WTC11 (cell line): ENCODE measurements at regions not wholly inside any gene's neighbourhood (a gene's known extent, or its start where the extent isn't known, plus 50 kb on each side); places are given as distances from the start of the nearest gene placed in this dataset.

Source experiments
- ATAC-seq: fragments of 200-7000 bp; cut with Tn5 transposase; 2 replicates; pipeline ENCODE4 v1.10.0; 2021; ENCODE audit warnings: mild to moderate bottlenecking, moderate library complexity
- CTCF ChIA-PET: fragments of 300-600 bp; sonication (Branson Sonifier 250); formaldehyde crosslinking; loops from one replicate; lab custom pipeline; 2021; ENCODE audit warnings: antibody characterized with exemption; lab: Charles Lee
- POLR2A ChIA-PET: fragments of 350-600 bp; sonication (Branson Sonifier 250); formaldehyde crosslinking; loops from one replicate; lab custom pipeline; 2021; ENCODE audit warnings: antibody characterized with exemption; lab: Charles Lee
- DNase-seq: peaks from one replicate; pipeline ENCODE4 v3.0.0; 2021; ENCODE audit warnings: low spot score
- H3K27ac Mint-ChIP-seq: 2 replicates; pipeline ENCODE4 v1.8.0; 2021; ENCODE audit warnings: mixed read lengths
- H3K27me3 Mint-ChIP-seq: 2 replicates; pipeline ENCODE4 v1.8.0; 2021; ENCODE audit warnings: low read depth, mild to moderate bottlenecking, moderate library complexity, mixed read lengths
- H3K36me3 Mint-ChIP-seq: 2 replicates; pipeline ENCODE4 v1.8.0; 2021; ENCODE audit warnings: mixed read lengths
- H3K4me1 Mint-ChIP-seq: 2 replicates; pipeline ENCODE4 v1.8.0; 2022; ENCODE audit warnings: mixed read lengths
- H3K4me3 Mint-ChIP-seq: 2 replicates; pipeline ENCODE4 v1.8.0; 2021; ENCODE audit warnings: mild to moderate bottlenecking, moderate library complexity, mixed read lengths
- H3K9me3 Mint-ChIP-seq: 2 replicates; pipeline ENCODE4 v1.8.0; 2021; ENCODE audit warnings: mixed read lengths
- E2F5 ChIP-seq: sonication (generic); formaldehyde crosslinking; IDR thresholded peaks from 2 replicates; pipeline ENCODE4 v1.8.1; 2022; ENCODE audit warnings: mild to moderate bottlenecking, moderate library complexity, missing genetic modification reagents
- ERG ChIP-seq: fragments of 250-450 bp; sonication (Bioruptor Pico); IDR thresholded peaks from 2 replicates; pipeline ENCODE4 v1.8.0; 2021; ENCODE audit warnings: mild to moderate bottlenecking
- FOXJ3 ChIP-seq: sonication (generic); formaldehyde crosslinking; IDR thresholded peaks from 2 replicates; pipeline ENCODE4 v1.9.0; 2021; ENCODE audit warnings: missing genetic modification reagents, mild to moderate bottlenecking, borderline replicate concordance
- GABPB1 ChIP-seq: sonication (generic); formaldehyde crosslinking; IDR thresholded peaks from 2 replicates; pipeline ENCODE4 v1.8.1; 2023; ENCODE audit warnings: mild to moderate bottlenecking, missing genetic modification reagents
- HMGXB4 ChIP-seq: sonication (generic); formaldehyde crosslinking; IDR thresholded peaks from 2 replicates; pipeline ENCODE4 v1.8.1; 2023; ENCODE audit warnings: mild to moderate bottlenecking, moderate library complexity, missing genetic modification reagents
- KAT7 ChIP-seq: sonication (generic); formaldehyde crosslinking; IDR thresholded peaks from 2 replicates; pipeline ENCODE4 v1.8.1; 2023; ENCODE audit warnings: missing genetic modification reagents, mild to moderate bottlenecking, borderline replicate concordance
- MAX ChIP-seq: sonication (generic); formaldehyde crosslinking; IDR thresholded peaks from 2 replicates; pipeline ENCODE4 v1.8.0; 2022; ENCODE audit warnings: mild to moderate bottlenecking, missing genetic modification reagents
- MXD4 ChIP-seq: fragments of 250-450 bp; sonication (Bioruptor Pico); IDR thresholded peaks from 2 replicates; pipeline ENCODE4 v1.8.0; 2021; ENCODE audit warnings: mild to moderate bottlenecking, moderate library complexity, borderline replicate concordance
- NFE2L1 ChIP-seq: sonication (generic); formaldehyde crosslinking; IDR thresholded peaks from 2 replicates; pipeline ENCODE4 v1.8.1; 2023; ENCODE audit warnings: missing genetic modification reagents
- NFYB ChIP-seq: sonication (generic); formaldehyde crosslinking; conservative IDR thresholded peaks from 2 replicates; pipeline ENCODE4 v1.8.0; 2022; ENCODE audit warnings: low read depth, missing genetic modification reagents
- SP1 ChIP-seq: sonication (generic); formaldehyde crosslinking; conservative IDR thresholded peaks from 2 replicates; pipeline ENCODE4 v1.8.1; 2022; ENCODE audit warnings: missing genetic modification reagents
- ZBTB21 ChIP-seq: sonication (generic); formaldehyde crosslinking; IDR thresholded peaks from 2 replicates; pipeline ENCODE4 v1.8.1; 2023; ENCODE audit warnings: mild to moderate bottlenecking, missing genetic modification reagents, borderline replicate concordance
- ZNF121 ChIP-seq: sonication (generic); formaldehyde crosslinking; IDR thresholded peaks from 2 replicates; pipeline ENCODE4 v1.8.0; 2023; ENCODE audit warnings: missing genetic modification reagents
- ZNF219 ChIP-seq: sonication (generic); formaldehyde crosslinking; IDR thresholded peaks from 2 replicates; pipeline ENCODE4 v1.8.0; 2023; ENCODE audit warnings: missing genetic modification reagents, mild to moderate bottlenecking, borderline replicate concordance
- ZNF396 ChIP-seq: fragments of 250-450 bp; sonication (Bioruptor Pico); IDR thresholded peaks from 2 replicates; pipeline ENCODE4 v1.8.0; 2021; ENCODE audit warnings: mild to moderate bottlenecking, moderate library complexity, borderline replicate concordance
- ZNF423 ChIP-seq: fragments of 250-450 bp; sonication (Bioruptor Pico); IDR thresholded peaks from 2 replicates; pipeline ENCODE4 v2.1.2; 2022; ENCODE audit warnings: mild to moderate bottlenecking, moderate library complexity
- TF ChIP-seq, protein P1 (sequence below): sonication (generic); formaldehyde crosslinking; IDR thresholded peaks from 2 replicates; pipeline ENCODE4 v1.8.1; 2023; ENCODE audit warnings: mild to moderate bottlenecking, missing genetic modification reagents
- TF ChIP-seq, protein P2 (sequence below): sonication (generic); formaldehyde crosslinking; IDR thresholded peaks from 2 replicates; pipeline ENCODE4 v1.8.1; 2023; ENCODE audit warnings: mild to moderate bottlenecking, missing genetic modification reagents, moderate library complexity
- TF ChIP-seq, protein P3 (sequence below): fragments of 250-450 bp; sonication (Bioruptor Pico); IDR thresholded peaks from 2 replicates; pipeline ENCODE4 v1.9.0; 2021; ENCODE audit warnings: mild to moderate bottlenecking, borderline replicate concordance
- TF ChIP-seq, protein P4 (sequence below): fragments of 250-450 bp; sonication (Bioruptor Pico); IDR thresholded peaks from 2 replicates; pipeline ENCODE4 v2.1.2; 2022; ENCODE audit warnings: mild to moderate bottlenecking, moderate library complexity

- TF ChIP-seq, protein P1, sequence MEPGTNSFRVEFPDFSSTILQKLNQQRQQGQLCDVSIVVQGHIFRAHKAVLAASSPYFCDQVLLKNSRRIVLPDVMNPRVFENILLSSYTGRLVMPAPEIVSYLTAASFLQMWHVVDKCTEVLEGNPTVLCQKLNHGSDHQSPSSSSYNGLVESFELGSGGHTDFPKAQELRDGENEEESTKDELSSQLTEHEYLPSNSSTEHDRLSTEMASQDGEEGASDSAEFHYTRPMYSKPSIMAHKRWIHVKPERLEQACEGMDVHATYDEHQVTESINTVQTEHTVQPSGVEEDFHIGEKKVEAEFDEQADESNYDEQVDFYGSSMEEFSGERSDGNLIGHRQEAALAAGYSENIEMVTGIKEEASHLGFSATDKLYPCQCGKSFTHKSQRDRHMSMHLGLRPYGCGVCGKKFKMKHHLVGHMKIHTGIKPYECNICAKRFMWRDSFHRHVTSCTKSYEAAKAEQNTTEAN (CRISPR knock-in tag), result no peak
These were observed 69.7 kb upstream of the FGFR2 start (continued) for GRCh38 chr10:121667948-121668313.

GRCh38 chr10:121665809-121666208 is 67.6 kb upstream of the FGFR2 start:
- Mint-ChIP-seq H3K9me3 (peaks cover 18% of the 10 kb centered on the region), H3K36me3 (no peaks in the 10 kb centered on the region), H3K4me1 (peaks cover 21% of the 10 kb centered on the region), H3K4me3 (no peak overlapping the region), H3K27me3 (no peaks in the 10 kb centered on the region; the same call in 1 of the 2 replicates), H3K27ac (no peak overlapping the region)
- CTCF ChIA-PET, result no interaction called here
- TF ChIP-seq ZNF423 (CRISPR knock-in tag) (no peak), ZNF121 (CRISPR knock-in tag) (no peak), ZNF219 (CRISPR knock-in tag) (no peak), E2F5 (CRISPR knock-in tag) (no peak), MAX (CRISPR knock-in tag) (no peak), FOXJ3 (CRISPR knock-in tag) (no peak), HMGXB4 (CRISPR knock-in tag) (no peak), SP1 (no peak)
- TF ChIP-seq, protein P2, sequence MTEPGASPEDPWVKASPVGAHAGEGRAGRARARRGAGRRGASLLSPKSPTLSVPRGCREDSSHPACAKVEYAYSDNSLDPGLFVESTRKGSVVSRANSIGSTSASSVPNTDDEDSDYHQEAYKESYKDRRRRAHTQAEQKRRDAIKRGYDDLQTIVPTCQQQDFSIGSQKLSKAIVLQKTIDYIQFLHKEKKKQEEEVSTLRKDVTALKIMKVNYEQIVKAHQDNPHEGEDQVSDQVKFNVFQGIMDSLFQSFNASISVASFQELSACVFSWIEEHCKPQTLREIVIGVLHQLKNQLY, result no peak
- TF ChIP-seq, protein P3, sequence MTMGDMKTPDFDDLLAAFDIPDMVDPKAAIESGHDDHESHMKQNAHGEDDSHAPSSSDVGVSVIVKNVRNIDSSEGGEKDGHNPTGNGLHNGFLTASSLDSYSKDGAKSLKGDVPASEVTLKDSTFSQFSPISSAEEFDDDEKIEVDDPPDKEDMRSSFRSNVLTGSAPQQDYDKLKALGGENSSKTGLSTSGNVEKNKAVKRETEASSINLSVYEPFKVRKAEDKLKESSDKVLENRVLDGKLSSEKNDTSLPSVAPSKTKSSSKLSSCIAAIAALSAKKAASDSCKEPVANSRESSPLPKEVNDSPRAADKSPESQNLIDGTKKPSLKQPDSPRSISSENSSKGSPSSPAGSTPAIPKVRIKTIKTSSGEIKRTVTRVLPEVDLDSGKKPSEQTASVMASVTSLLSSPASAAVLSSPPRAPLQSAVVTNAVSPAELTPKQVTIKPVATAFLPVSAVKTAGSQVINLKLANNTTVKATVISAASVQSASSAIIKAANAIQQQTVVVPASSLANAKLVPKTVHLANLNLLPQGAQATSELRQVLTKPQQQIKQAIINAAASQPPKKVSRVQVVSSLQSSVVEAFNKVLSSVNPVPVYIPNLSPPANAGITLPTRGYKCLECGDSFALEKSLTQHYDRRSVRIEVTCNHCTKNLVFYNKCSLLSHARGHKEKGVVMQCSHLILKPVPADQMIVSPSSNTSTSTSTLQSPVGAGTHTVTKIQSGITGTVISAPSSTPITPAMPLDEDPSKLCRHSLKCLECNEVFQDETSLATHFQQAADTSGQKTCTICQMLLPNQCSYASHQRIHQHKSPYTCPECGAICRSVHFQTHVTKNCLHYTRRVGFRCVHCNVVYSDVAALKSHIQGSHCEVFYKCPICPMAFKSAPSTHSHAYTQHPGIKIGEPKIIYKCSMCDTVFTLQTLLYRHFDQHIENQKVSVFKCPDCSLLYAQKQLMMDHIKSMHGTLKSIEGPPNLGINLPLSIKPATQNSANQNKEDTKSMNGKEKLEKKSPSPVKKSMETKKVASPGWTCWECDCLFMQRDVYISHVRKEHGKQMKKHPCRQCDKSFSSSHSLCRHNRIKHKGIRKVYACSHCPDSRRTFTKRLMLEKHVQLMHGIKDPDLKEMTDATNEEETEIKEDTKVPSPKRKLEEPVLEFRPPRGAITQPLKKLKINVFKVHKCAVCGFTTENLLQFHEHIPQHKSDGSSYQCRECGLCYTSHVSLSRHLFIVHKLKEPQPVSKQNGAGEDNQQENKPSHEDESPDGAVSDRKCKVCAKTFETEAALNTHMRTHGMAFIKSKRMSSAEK, result no peak
- ATAC-seq (no peak), DNase-seq (no peak)
- POLR2A ChIA-PET, result no interaction called here

DNA sequence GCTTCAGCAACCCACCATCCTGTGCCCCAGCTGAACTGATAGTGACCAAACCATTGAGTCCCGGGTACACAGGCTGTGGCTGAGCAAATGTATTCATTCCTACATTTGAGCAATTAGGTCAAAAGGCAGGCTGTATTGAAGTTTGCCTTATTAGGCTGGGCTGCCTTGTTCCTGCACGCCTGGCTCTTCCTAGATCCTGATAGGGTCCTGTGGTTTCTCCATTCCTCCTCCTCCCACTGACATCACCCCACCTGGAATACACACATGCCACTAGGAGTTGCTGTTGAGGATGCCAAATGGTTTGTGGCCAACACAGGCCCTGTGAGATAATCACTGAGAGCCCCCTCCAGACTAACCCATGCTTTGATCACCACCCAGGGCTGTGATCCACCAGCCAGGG is 66.4 kb upstream of the FGFR2 start:
- no peak overlapping the region for H3K4me3 Mint-ChIP-seq
- DNase-seq, result no peak
- H3K36me3 Mint-ChIP-seq, result no peaks in the 10 kb centered on the region
- CTCF ChIA-PET, result interaction anchor here (2.2 kb wide), 1 partner anchor 236 kb away, joined by 10 read pairs; no protein-coding TSS in a partner anchor
- no peak overlapping the region for H3K27ac Mint-ChIP-seq
- peaks cover 21% of the 10 kb centered on the region for H3K4me1 Mint-ChIP-seq
- no peak for ATAC-seq
- H3K27me3 Mint-ChIP-seq, result no peaks in the 10 kb centered on the region; the same call in 1 of the 2 replicates
- POLR2A ChIA-PET, result no interaction called here
- H3K9me3 Mint-ChIP-seq, result peaks cover 18% of the 10 kb centered on the region
- TF ChIP-seq MXD4 (CRISPR knock-in tag) (no peak), ZNF396 (no peak), NFYB (CRISPR knock-in tag) (no peak), NFE2L1 (no peak), ERG (no peak), KAT7 (CRISPR knock-in tag) (no peak), GABPB1 (CRISPR knock-in tag) (no peak), ZBTB21 (no peak), ZNF423 (CRISPR knock-in tag) (no peak)
- TF ChIP-seq, protein P1 (CRISPR knock-in tag), result no peak
- TF ChIP-seq, protein P4, sequence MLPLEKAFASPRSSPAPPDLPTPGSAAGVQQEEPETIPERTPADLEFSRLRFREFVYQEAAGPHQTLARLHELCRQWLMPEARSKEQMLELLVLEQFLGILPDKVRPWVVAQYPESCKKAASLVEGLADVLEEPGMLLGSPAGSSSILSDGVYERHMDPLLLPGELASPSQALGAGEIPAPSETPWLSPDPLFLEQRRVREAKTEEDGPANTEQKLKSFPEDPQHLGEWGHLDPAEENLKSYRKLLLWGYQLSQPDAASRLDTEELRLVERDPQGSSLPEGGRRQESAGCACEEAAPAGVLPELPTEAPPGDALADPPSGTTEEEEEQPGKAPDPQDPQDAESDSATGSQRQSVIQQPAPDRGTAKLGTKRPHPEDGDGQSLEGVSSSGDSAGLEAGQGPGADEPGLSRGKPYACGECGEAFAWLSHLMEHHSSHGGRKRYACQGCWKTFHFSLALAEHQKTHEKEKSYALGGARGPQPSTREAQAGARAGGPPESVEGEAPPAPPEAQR (CRISPR knock-in tag), result no peak
